ENCODE measurements at regions not wholly inside any gene's neighbourhood (a gene's known extent, or its start where the extent isn't known, plus 50 kb on each side); places are given as distances from the start of the nearest gene placed in this dataset.

DNA sequence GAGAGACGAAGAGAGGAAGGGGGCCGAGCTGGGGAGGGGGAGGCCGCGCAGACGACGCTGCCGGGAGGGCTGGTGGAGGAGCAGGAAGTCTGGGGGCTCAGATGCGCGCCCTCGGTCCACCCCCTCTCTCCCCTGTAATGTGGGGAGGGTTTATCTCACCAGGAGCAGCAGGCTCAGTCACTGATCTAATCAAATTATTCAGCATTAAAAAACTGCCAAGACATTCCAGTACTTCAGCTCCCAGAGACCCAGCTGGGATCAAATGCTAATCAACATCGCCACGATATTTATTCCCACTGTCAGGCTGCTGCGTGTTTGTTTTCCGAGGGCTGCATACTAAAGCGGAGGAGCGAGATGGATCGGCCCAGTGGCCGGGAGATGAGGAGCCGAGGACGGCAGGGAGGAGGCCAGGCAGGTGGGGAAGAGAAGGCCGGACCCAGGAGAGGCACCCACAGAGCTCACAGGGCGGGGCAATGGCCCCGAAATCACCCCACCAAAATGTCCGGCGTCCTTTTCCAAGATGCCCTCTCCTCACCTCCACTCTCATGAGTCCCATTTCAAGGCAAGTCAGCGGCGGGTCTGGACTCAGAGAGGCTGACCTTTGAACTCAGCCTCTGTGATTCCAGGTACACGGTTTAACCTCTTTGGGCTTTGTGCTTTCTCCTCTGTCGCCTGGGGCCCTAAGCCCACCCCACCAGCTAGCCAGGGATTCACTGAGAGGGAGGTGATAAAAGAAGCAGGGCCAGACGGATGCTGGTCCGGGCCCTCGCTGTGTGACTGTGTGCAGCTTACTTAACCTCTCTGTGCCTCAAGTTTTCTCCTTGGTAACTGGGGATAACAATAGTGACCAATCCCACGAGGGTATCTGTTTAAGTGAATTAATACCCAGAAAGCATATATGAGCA, 502.1 kb downstream of the MN1 start:
- ATAC-seq, result no peak
- intact Hi-C loops (cut with DNase I; ENCODE audit: low total_unique reads) (no loop called here), in situ Hi-C loops (cut with MboI; ENCODE audit: low sequenced_read_pairs in 4 of 4) (no loop called here)
- H3K4me3 ChIP-seq, result no peak overlapping the region
- H3K27me3 ChIP-seq, result peaks cover 17 to 52% (median 41%) of the 10 kb centered on the region in 3 donors
- no peak overlapping the region for H3K27ac ChIP-seq
- H3K9me3 ChIP-seq, result no peaks in the 10 kb centered on the region
- TF ChIP-seq, protein P1, sequence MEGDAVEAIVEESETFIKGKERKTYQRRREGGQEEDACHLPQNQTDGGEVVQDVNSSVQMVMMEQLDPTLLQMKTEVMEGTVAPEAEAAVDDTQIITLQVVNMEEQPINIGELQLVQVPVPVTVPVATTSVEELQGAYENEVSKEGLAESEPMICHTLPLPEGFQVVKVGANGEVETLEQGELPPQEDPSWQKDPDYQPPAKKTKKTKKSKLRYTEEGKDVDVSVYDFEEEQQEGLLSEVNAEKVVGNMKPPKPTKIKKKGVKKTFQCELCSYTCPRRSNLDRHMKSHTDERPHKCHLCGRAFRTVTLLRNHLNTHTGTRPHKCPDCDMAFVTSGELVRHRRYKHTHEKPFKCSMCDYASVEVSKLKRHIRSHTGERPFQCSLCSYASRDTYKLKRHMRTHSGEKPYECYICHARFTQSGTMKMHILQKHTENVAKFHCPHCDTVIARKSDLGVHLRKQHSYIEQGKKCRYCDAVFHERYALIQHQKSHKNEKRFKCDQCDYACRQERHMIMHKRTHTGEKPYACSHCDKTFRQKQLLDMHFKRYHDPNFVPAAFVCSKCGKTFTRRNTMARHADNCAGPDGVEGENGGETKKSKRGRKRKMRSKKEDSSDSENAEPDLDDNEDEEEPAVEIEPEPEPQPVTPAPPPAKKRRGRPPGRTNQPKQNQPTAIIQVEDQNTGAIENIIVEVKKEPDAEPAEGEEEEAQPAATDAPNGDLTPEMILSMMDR (IDR thresholded peaks at IDR 0.05 in 4 of 5, conservative IDR thresholded peaks at IDR 0.05 in 1 of 5), result no peak
- TF ChIP-seq POLR2A (IDR thresholded peaks at IDR 0.05), result no peak
- no peak for DNase-seq
- H3K36me3 ChIP-seq, result no peaks in the 10 kb centered on the region
- H3K4me1 ChIP-seq, result no peaks in the 10 kb centered on the region

- Histone ChIP-seq H3K27me3 (peaks cover 17 to 46% (median 39%) of the 10 kb centered on the region in 3 donors), H3K27ac (no peak overlapping the region), H3K9me3 (no peaks in the 10 kb centered on the region), H3K4me3 (no peak overlapping the region), H3K36me3 (no peaks in the 10 kb centered on the region), H3K4me1 (no peaks in the 10 kb centered on the region)
- in situ Hi-C loops (cut with MboI; ENCODE audit: low sequenced_read_pairs in 4 of 4), result no loop called here
- intact Hi-C loops (cut with DNase I; ENCODE audit: low total_unique reads), result no loop called here
- TF ChIP-seq POLR2A (IDR thresholded peaks at IDR 0.05), result no peak
- TF ChIP-seq, protein P1 (IDR thresholded peaks at IDR 0.05 in 4 of 5, conservative IDR thresholded peaks at IDR 0.05 in 1 of 5), result no peak
- DNase-seq, result no peak
- ATAC-seq, result no peak
Observed at GRCh38 chr22:27300536-27301285, 500.8 kb downstream of the MN1 start.

GRCh38 chr22:27302501-27302900, 499.1 kb downstream of the MN1 start:
- DNase-seq, result no peak
- TF ChIP-seq POLR2A (IDR thresholded peaks at IDR 0.05), result no peak
- TF ChIP-seq, protein P1 (IDR thresholded peaks at IDR 0.05 in 4 of 5, conservative IDR thresholded peaks at IDR 0.05 in 1 of 5), result no peak
- intact Hi-C loops (cut with DNase I; ENCODE audit: low total_unique reads), result no loop called here
- no peaks in the 10 kb centered on the region for H3K9me3 ChIP-seq
- H3K4me1 ChIP-seq, result no peaks in the 10 kb centered on the region
- no peak overlapping the region for H3K4me3 ChIP-seq
- ATAC-seq, result no peak
- H3K27me3 ChIP-seq, result peaks cover 12 to 32% (median 22%) of the 10 kb centered on the region in 3 donors
- in situ Hi-C loops (cut with MboI; ENCODE audit: low sequenced_read_pairs in 4 of 4), result no loop called here
- H3K27ac ChIP-seq, result no peak overlapping the region
- no peaks in the 10 kb centered on the region for H3K36me3 ChIP-seq

- ATAC-seq, result no peak
- in situ Hi-C loops (cut with MboI; ENCODE audit: low sequenced_read_pairs in 4 of 4), result no loop called here
- H3K27ac ChIP-seq, result no peak overlapping the region
- no peaks in the 10 kb centered on the region for H3K9me3 ChIP-seq
- TF ChIP-seq, protein P1 (IDR thresholded peaks at IDR 0.05 in 4 of 5, conservative IDR thresholded peaks at IDR 0.05 in 1 of 5), result no peak
- no peak for TF ChIP-seq POLR2A (IDR thresholded peaks at IDR 0.05)
- no peak for DNase-seq
- intact Hi-C loops (cut with DNase I; ENCODE audit: low total_unique reads), result no loop called here
- H3K4me3 ChIP-seq, result no peak overlapping the region
- no peaks in the 10 kb centered on the region for H3K36me3 ChIP-seq
- peaks cover 9 to 21% (median 14%) of the 10 kb centered on the region in 3 donors for H3K27me3 ChIP-seq
- H3K4me1 ChIP-seq, result no peaks in the 10 kb centered on the region
Observed at GRCh38 chr22:27303718-27304117, 497.8 kb downstream of the MN1 start.

Measured in gastrocnemius medialis (tissue), 4 donors.